OCI-LY1 (cell line): ENCODE measurements at regions not wholly inside any gene's neighbourhood (a gene's known extent, or its start where the extent isn't known, plus 50 kb on each side); places are given as distances from the start of the nearest gene placed in this dataset.

Source experiments
- H2AFZ ChIP-seq: fragments of 200-600 bp; sonication (generic), shearing (Covaris generic); 2 replicates; pipeline ENCODE4 v1.6.0; 2014; ENCODE audit warnings: antibody characterized with exemption, mild to moderate bottlenecking, low read length
- H3F3A ChIP-seq: fragments of 200-600 bp; sonication (generic), shearing (Covaris generic); 2 replicates; pipeline ENCODE4 v1.6.0; 2014; ENCODE audit warnings: mild to moderate bottlenecking, antibody characterized with exemption, low read length, moderate library complexity; ENCODE audit not compliant: insufficient read depth
- H3K27ac ChIP-seq: fragments of 200-600 bp; sonication (generic); 2 replicates; pipeline ENCODE4 v1.5.1; 2014; ENCODE audit warnings: low read length, mixed run types, mild to moderate bottlenecking, low read depth; ENCODE audit not compliant: poor library complexity, severe bottlenecking
- H3K27me3 ChIP-seq: fragments of 200-600 bp; sonication (generic); 2 replicates; pipeline ENCODE4 v1.6.0; 2014; ENCODE audit warnings: antibody characterized with exemption, mild to moderate bottlenecking, low read length, moderate library complexity; ENCODE audit not compliant: insufficient read depth
- H3K36me3 ChIP-seq: fragments of 200-600 bp; sonication (generic); 2 replicates; pipeline ENCODE4 v1.6.1; 2014; ENCODE audit warnings: mild to moderate bottlenecking, antibody characterized with exemption, low read length, moderate library complexity, mixed read lengths; ENCODE audit not compliant: insufficient read depth
- H3K4me1 ChIP-seq: fragments of 200-600 bp; sonication (generic); 2 replicates; pipeline ENCODE4 v1.5.1; 2014; ENCODE audit warnings: mild to moderate bottlenecking, low read length, moderate library complexity; ENCODE audit not compliant: insufficient read depth, severe bottlenecking
- H3K4me2 ChIP-seq: fragments of 200-600 bp; sonication (generic), shearing (Covaris generic); 2 replicates; pipeline ENCODE4 v1.6.1; 2014; ENCODE audit warnings: low read length
- H3K4me3 ChIP-seq: fragments of 200-600 bp; sonication (generic); 2 replicates; pipeline ENCODE4 v1.5.1; 2014; ENCODE audit warnings: low read length, low read depth, mild to moderate bottlenecking, mixed read lengths; ENCODE audit not compliant: poor library complexity, severe bottlenecking
- H3K79me2 ChIP-seq: fragments of 200-600 bp; shearing (Covaris generic); 2 replicates; pipeline ENCODE4 v1.6.1; 2016; ENCODE audit warnings: mixed run types, low read length, mixed read lengths; ENCODE audit not compliant: insufficient read depth
- H3K9ac ChIP-seq: fragments of 200-600 bp; sonication (generic), shearing (Covaris generic); 2 replicates; pipeline ENCODE4 v1.6.1; 2014; ENCODE audit warnings: mild to moderate bottlenecking, low read length, mixed read lengths
- H3K9me2 ChIP-seq: fragments of 200-600 bp; sonication (generic), shearing (Covaris generic); 2 replicates; pipeline ENCODE4 v1.6.1; 2014; ENCODE audit warnings: low read depth, mild to moderate bottlenecking, low read length, mixed read lengths
- H3K9me3 ChIP-seq: fragments of 200-600 bp; shearing (Covaris generic); 2 replicates; pipeline ENCODE4 v1.6.1; 2014; ENCODE audit warnings: low read length, mixed read lengths
- H4K20me1 ChIP-seq: fragments of 200-600 bp; sonication (generic), shearing (Covaris generic); 2 replicates; pipeline ENCODE4 v1.6.0; 2016; ENCODE audit warnings: mild to moderate bottlenecking, low read length; ENCODE audit not compliant: insufficient read depth
- CTCF ChIP-seq: fragments of 200-600 bp; sonication (generic), shearing (Covaris generic); IDR thresholded peaks from 2 replicates; pipeline ENCODE4 v1.5.1; 2017; ENCODE audit warnings: mild to moderate bottlenecking, antibody characterized with exemption, low read length, moderate library complexity, mixed read lengths
- EZH2 ChIP-seq: fragments of 200-600 bp; sonication (generic), shearing (Covaris generic); IDR thresholded peaks from 2 replicates; pipeline ENCODE4 v1.8.0; 2017; ENCODE audit warnings: borderline replicate concordance, mixed run types, mild to moderate bottlenecking, antibody characterized with exemption, low read length, moderate library complexity, mixed read lengths

DNA sequence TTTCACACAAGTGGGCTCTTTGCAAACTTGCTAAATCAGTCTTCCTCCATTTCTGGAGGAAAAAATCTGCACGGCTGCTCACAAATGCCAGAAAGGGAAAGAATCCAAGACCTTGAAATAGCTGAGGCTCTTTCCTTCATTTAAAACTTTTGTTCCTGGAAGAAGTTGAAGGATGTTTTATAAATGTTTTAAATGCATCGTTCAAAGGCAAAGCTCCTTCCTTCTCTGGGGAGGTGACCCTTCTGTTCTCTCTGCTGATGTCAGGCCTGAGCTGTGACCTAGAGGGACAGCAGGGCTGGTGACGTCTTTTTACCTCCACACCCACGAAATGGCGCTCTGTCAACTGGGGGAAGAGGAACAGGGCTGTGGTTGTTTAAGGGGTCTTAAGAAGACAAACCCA lies 376.4 kb upstream of the ZNF507 start:
- Histone ChIP-seq H3K4me2 (no peak overlapping the region), H3K9me2 (no peaks in the 10 kb centered on the region), H4K20me1 (no peaks in the 10 kb centered on the region), H3K4me1 (no peaks in the 10 kb centered on the region), H3F3A (no peaks in the 10 kb centered on the region), H2AFZ (no peak overlapping the region), H3K27ac (no peak overlapping the region), H3K79me2 (no peaks in the 10 kb centered on the region), H3K9me3 (no peaks in the 10 kb centered on the region), H3K9ac (no peak overlapping the region), H3K27me3 (no peaks in the 10 kb centered on the region), H3K4me3 (no peak overlapping the region), H3K36me3 (no peaks in the 10 kb centered on the region)
- TF ChIP-seq EZH2 (no peak), CTCF (no peak)

- Histone ChIP-seq H3K9ac (no peak overlapping the region), H2AFZ (no peak overlapping the region), H4K20me1 (no peaks in the 10 kb centered on the region), H3K9me3 (no peaks in the 10 kb centered on the region), H3F3A (no peaks in the 10 kb centered on the region), H3K27me3 (no peaks in the 10 kb centered on the region), H3K36me3 (no peaks in the 10 kb centered on the region), H3K4me1 (no peaks in the 10 kb centered on the region), H3K4me3 (no peak overlapping the region), H3K27ac (no peak overlapping the region), H3K4me2 (no peak overlapping the region), H3K9me2 (no peaks in the 10 kb centered on the region), H3K79me2 (no peaks in the 10 kb centered on the region)
- TF ChIP-seq CTCF: no peak
- TF ChIP-seq EZH2: no peak
Observed at GRCh38 chr19:31970027-31970461, 375.4 kb upstream of the ZNF507 start.

DNA sequence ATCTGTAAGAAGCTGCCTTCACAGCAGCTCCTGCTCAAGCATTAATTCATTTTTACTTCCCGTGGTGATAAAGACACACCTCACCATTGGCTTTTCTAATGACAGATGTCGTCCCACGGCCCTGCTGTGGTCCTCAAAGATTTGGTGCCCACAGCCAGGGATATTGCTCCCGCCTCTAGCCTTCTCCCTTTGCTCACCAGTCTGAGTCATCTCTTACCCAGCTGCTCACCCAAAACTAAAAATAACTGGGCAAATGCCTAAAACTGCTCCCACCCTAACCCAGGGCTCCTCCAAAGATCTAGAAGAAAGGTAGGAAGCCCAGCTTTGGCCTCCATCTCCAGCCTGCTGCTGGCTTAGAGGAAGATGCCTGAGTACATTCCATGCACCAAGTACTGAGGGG lies 371.1 kb upstream of the ZNF507 start:
- H3K27ac ChIP-seq: no peak overlapping the region
- no peaks in the 10 kb centered on the region for H3K4me1 ChIP-seq
- H2AFZ ChIP-seq: no peak overlapping the region
- no peak overlapping the region for H3K4me3 ChIP-seq
- no peaks in the 10 kb centered on the region for H3K79me2 ChIP-seq
- H3K36me3 ChIP-seq: no peaks in the 10 kb centered on the region
- H3K9me3 ChIP-seq: no peaks in the 10 kb centered on the region
- H3K9ac ChIP-seq: no peak overlapping the region
- no peaks in the 10 kb centered on the region for H4K20me1 ChIP-seq
- no peaks in the 10 kb centered on the region; the same call in 1 of the 2 replicates for H3K27me3 ChIP-seq
- no peak overlapping the region for H3K4me2 ChIP-seq
- no peak for TF ChIP-seq EZH2
- TF ChIP-seq CTCF: no peak
- no peaks in the 10 kb centered on the region for H3F3A ChIP-seq
- no peaks in the 10 kb centered on the region for H3K9me2 ChIP-seq
